ENCODE measurements at regions not wholly inside any gene's neighbourhood (a gene's known extent, or its start where the extent isn't known, plus 50 kb on each side); places are given as distances from the start of the nearest gene placed in this dataset.

DNA sequence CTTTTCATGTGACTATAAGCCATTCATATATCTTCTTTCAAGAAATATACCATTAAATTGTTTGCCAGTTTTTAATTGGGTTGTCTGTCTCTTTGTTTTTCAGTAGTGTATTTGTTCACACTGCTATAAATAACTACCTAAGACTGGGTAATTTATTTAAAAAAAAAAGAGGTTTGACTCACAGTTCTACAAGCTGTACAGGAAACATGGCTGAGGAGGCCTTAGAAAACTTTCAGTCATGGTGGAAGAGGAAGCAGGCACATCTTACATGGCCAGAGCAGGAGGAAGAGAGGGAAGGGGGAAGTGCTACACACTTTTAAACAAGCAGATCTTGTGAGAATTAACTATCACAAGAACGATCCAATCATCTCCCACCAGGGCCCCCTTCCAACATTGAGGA, 255.3 kb downstream of the EPM2A start:
- DNase-seq (ENCODE audit: extremely low read depth in 1 of 2, low read depth in 1 of 2), result no peak

DNA sequence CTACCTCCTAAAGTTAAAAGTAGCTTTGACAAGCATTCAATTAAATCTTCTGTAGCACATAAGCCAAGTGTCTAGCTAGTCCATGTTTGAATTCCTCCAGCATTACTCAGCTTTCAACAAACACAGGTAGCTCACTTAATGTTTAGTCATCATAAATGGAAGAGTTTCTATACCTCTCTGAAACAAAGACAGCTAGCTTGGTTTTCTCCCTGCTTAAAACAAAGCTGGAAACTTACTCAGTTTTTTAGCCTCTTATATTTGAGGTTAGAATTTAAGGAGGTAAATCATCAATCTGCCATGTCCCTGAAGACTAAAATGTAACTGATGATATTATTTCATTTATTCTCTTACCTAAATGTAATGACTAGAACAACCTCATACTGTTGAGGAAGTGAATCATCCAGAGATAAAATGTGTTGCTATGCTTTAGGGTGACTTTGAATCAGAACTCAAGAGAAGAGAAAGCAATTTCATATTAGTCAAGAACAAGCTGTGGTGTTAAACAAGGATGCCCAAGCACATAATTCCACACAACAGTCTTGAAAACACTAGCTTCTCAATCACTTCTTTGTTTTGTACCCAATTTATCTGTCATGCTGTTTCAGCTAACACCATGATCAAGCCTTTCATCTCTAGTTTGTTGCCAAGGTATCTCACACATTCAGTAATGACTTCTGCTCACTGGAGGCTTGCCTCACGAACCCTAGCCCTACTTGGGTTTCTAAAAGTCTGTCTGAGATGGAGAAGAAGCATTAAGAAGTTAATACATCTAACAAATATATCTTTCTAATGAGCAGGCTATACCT, 251.9 kb downstream of the EPM2A start:
- no peak for DNase-seq (ENCODE audit: extremely low read depth in 1 of 2, low read depth in 1 of 2)

- no peak for DNase-seq (ENCODE audit: extremely low read depth in 1 of 2, low read depth in 1 of 2)
Measured at GRCh38 chr6:145485288-145485687, 250.0 kb downstream of the EPM2A start.

DNA sequence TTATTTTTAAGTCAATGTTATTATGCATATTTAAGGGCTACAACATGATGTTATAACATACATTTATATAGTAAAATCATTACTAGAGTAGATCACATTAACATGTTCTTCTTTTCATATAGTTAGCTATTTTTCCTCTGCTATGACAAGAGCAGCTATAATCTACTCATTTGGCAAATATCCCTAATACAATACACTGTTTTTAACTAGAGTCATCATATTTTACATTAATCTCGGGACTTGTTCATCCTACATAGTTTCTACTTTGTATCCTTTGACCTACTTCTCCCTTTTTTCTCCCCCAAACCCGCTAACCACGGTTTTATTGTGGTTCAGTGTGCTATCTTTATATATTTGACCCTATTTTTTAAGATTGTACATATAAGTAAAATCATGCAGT, 249.0 kb downstream of the EPM2A start:
- DNase-seq (ENCODE audit: extremely low read depth in 1 of 2, low read depth in 1 of 2), result no peak

GRCh38 chr6:145489583-145489982, 245.7 kb downstream of the EPM2A start:
- DNase-seq (ENCODE audit: extremely low read depth in 1 of 2, low read depth in 1 of 2), result no peak

- DNase-seq (ENCODE audit: extremely low read depth in 1 of 2, low read depth in 1 of 2), result no peak
Measured at GRCh38 chr6:145490068-145490467, 245.3 kb downstream of the EPM2A start.

GRCh38 chr6:145491126-145491525, 244.2 kb downstream of the EPM2A start:
- no peak for DNase-seq (ENCODE audit: extremely low read depth in 1 of 2, low read depth in 1 of 2)

DNA sequence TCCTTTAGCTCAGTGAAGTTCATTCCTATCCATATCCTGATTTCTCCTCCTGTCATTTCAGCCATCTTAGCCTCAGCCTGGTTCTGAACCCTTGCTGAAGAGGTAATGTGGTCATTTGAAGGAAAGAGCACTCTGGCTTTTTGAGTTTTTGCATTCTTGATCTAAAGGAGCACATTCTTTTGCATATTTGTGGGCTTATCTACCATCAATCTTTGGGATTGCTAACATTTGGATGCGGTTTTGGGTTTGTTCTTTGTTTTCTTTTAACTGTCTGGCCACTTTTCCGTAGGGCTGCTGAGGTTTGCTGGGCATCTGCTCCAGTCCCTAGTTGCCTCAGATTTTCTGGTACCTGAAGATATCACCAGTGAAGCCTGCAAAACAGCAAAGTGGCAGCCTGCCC, 238.3 kb downstream of the EPM2A start:
- no peak for DNase-seq (ENCODE audit: extremely low read depth in 1 of 2, low read depth in 1 of 2)

- DNase-seq (ENCODE audit: extremely low read depth in 1 of 2, low read depth in 1 of 2), result no peak
Measured at GRCh38 chr6:145498425-145498824, 236.9 kb downstream of the EPM2A start.

DNA sequence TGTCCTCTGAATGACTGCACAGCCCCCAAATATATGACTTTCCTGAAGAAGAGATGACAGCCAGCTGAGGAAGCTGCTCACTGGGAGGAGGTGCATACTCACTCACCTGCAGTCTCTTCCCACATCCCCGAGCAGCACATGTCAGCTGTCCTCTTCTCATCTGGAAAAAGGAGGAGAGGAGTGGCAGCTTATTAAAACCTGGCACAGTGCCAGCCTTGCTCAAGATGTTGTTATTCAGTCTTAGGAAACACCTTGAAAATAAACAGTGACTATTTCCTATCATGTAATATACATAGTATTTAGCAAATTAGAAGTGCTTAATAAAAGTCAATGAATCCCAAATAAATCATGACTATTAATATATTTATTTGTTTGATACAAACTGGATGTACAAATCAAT, 232.9 kb downstream of the EPM2A start:
- DNase-seq (ENCODE audit: extremely low read depth in 1 of 2, low read depth in 1 of 2), result no peak

DNA sequence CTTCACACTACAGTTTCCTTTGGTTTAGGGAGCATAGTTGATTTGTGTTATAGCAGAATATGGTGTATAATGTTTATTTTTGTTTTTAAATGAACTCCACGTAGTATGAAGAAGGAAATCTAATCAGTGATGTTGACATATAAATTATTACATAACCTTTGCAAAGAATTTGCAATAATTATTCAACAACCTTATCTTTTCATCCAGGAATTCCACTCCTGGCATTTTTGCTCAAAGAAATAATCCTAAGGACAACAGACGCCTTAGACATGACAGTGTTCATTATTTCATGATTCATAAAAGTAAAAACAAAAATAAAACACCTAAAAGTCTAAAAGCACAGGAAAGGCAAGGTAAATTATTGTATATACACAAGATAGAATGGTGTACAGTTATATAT, 229.2 kb downstream of the EPM2A start:
- no peak for DNase-seq (ENCODE audit: extremely low read depth in 1 of 2, low read depth in 1 of 2)

DNA sequence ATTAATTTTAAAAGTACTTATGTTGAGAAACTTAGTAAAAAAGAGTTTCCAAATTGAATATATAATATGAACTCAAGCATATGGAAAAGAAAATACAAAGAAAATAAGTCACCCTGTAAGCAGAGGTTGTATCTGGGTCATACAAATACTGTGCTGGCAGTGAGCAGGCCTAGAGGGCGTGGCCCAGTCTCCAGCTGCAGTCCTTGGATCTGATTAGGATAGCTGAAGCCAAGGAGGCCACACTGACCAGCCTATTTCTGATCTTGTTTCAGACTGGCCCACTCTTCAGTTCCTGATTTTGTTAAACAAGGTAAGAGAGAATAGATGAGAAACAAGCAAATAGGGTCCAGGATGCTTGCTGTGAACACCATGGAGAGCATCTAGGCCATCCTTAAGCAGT, 228.8 kb downstream of the EPM2A start:
- no peak for DNase-seq (ENCODE audit: extremely low read depth in 1 of 2, low read depth in 1 of 2)

DNA sequence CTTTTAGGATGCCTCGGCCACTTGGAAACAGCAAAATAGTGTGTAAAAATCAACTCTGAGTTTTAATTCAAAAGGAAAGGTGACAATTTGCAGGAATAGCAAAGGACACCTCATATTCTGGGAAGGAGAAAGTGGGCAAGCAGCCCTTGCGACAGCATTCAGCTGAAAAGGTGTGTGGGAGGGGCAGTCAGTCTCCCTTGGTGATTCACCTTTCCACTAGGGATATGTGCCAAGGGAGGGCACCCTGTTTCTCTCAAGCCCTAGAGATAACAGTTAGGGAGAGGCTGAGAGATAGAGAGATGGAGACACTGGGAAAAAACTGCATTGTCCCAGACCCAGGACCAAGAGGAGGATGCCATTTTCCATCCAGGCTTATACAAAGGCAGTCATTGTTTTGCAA, 228.1 kb downstream of the EPM2A start:
- DNase-seq (ENCODE audit: extremely low read depth in 1 of 2, low read depth in 1 of 2), result no peak

- no peak for DNase-seq (ENCODE audit: extremely low read depth in 1 of 2, low read depth in 1 of 2)
Measured at GRCh38 chr6:145508107-145508506, 227.2 kb downstream of the EPM2A start.

DNA sequence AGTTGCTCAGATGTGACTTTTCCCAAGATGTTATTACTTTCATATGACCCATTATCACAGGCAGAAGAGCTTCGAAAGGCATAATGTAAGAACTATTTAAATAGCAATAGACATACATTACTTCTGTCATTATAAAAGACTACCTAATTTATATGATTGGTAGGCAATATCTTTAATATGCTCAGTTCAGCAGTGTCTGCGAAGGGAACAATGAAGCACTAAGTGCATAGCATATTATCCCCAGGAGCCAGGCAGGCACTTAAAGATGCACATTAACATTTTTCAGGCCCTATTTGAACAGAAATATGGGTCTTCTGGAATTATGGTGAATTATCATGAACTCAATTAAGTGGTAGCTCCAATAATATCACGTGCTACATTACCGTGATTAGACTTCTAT, 217.8 kb downstream of the EPM2A start:
- DNase-seq (ENCODE audit: extremely low read depth in 1 of 2, low read depth in 1 of 2), result no peak

DNA sequence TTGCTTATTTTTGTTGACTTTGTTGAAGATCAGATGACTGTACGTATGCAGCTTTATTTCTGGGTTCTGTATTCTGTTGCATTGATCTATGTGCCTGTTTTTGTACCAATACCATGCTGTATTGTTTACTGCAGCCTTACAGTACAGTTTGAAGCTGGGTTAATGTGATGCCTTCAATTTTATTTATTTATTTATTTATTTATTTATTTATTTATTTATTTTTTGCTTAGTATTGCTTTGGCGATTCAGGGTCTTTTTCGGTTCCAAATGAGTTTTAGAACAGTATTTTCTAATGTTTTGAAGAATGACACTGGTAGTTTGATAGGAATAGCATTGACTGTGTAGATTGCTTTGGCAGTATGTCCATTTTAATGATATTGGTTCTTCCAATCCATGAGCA, 210.3 kb downstream of the EPM2A start:
- no peak for DNase-seq (ENCODE audit: extremely low read depth in 1 of 2, low read depth in 1 of 2)

DNA sequence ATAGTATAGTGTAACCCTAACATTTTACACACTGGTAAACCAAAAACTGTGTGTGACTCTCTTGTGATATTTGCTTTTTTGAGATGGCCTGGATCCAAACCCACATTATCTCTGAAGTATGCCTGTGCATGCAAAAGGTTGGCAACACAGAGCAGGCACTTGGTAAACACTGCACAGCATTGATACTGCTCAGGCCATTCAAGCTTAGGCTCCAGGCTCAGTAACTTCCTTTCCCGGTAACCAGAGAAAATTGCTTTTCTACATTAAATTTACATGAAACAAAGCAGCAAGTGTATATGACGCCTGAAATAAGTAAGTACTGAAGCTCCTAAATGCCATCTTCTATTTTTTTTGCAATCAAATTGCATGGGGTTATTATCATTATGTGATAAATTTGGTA, 205.7 kb downstream of the EPM2A start:
- DNase-seq (ENCODE audit: extremely low read depth in 1 of 2, low read depth in 1 of 2), result no peak

GRCh38 chr6:145530454-145530853, 204.9 kb downstream of the EPM2A start:
- DNase-seq (ENCODE audit: extremely low read depth in 1 of 2, low read depth in 1 of 2), result no peak

GRCh38 chr6:145531032-145531431, 204.3 kb downstream of the EPM2A start:
- DNase-seq (ENCODE audit: extremely low read depth in 1 of 2, low read depth in 1 of 2), result no peak

GRCh38 chr6:145531822-145532221, 203.5 kb downstream of the EPM2A start:
- no peak for DNase-seq (ENCODE audit: extremely low read depth in 1 of 2, low read depth in 1 of 2)

- DNase-seq (ENCODE audit: extremely low read depth in 1 of 2, low read depth in 1 of 2), result no peak
Measured at GRCh38 chr6:145532361-145532760, 203.0 kb downstream of the EPM2A start.

- no peak for DNase-seq (ENCODE audit: extremely low read depth in 1 of 2, low read depth in 1 of 2)
Measured at GRCh38 chr6:145534989-145535388, 200.3 kb downstream of the EPM2A start.

- no peak for DNase-seq (ENCODE audit: extremely low read depth in 1 of 2, low read depth in 1 of 2)
Measured at GRCh38 chr6:145538989-145539388, 196.3 kb downstream of the EPM2A start.

Measured in activated CD8-positive, alpha-beta memory T cell treated with anti-CD3 and anti-CD28 coated beads for 1 hour (primary cell).